Activated T-cell treated with anti-CD3 and anti-CD28 coated beads, Interleukin-2, amount 50 U/mL, for 48 hours (primary cell): ENCODE measurements at regions not wholly inside any gene's neighbourhood (a gene's known extent, or its start where the extent isn't known, plus 50 kb on each side); places are given as distances from the start of the nearest gene placed in this dataset.

ENCODE experiments used
- DNase-seq, 2 experiments: peaks; one replicate each; pipeline ENCODE4 v3.0.0-alpha.2; 2020

- no peak for DNase-seq
These were observed 423.2 kb downstream of the MN1 start for GRCh38 chr22:27378311-27378800.

- DNase-seq: no peak
These were observed 422.6 kb downstream of the MN1 start for GRCh38 chr22:27378995-27379394.

DNA sequence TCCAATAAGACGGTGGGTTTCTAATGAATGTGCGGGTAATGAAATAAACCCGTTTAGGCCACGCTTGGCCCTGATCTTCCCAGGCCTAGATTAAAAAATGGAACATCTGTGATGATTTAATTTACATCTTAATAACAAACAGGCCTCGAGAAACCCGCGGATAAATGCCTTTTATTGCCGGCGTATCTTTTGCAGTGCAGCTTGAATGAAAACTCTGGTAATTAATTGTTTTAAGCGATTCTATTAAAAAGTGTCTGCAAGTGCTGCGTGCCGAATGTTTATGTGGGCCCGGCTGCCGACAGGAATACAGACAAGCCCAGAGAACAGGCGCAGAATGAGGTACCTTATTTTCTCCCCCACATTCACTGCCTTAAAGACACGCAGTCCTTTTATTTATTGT is 420.7 kb downstream of the MN1 start:
- DNase-seq: no peak

DNA sequence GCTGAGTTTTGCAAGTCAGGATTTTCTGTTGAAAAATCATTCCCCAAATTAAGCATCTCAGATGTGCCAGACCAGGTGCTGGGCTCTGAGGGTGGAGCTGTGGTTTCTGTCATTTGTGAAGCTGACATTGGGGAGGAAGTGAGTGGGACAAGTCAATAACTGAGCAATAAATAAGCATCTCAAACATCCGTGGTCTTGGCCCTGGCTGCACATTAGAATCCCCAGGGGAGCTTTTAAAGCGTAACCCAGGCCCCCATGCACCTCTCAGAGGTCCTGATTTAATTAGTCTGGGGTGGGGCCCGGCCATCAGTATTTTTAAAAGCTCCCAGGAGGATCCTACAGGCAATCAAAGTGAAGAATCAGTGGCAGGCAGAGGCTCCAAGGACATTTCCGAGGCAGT is 420.0 kb downstream of the MN1 start:
- no peak for DNase-seq

- no peak for DNase-seq
These were observed 419.4 kb downstream of the MN1 start for GRCh38 chr22:27381960-27382742.

DNA sequence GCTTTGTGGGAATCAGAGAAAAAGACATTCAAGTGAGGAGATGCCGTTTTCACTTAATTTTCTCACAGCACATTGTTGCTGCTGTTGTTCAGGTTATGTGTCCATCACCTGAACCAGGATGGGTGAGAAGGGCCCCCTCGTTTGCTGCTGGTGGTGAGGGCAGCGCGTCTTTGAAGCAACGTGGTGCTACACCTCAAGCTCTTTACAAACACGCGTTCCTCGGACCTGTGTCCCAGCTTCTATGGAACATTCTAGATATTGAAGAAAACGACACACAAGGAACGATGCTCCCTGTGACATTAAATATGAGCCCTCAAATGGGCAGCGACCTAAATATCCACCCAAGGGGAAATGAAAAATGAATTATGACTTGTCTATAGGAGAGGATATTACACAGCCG is 418.6 kb downstream of the MN1 start:
- no peak for DNase-seq

- no peak for DNase-seq
These were observed 417.7 kb downstream of the MN1 start for GRCh38 chr22:27383896-27384295.

DNA sequence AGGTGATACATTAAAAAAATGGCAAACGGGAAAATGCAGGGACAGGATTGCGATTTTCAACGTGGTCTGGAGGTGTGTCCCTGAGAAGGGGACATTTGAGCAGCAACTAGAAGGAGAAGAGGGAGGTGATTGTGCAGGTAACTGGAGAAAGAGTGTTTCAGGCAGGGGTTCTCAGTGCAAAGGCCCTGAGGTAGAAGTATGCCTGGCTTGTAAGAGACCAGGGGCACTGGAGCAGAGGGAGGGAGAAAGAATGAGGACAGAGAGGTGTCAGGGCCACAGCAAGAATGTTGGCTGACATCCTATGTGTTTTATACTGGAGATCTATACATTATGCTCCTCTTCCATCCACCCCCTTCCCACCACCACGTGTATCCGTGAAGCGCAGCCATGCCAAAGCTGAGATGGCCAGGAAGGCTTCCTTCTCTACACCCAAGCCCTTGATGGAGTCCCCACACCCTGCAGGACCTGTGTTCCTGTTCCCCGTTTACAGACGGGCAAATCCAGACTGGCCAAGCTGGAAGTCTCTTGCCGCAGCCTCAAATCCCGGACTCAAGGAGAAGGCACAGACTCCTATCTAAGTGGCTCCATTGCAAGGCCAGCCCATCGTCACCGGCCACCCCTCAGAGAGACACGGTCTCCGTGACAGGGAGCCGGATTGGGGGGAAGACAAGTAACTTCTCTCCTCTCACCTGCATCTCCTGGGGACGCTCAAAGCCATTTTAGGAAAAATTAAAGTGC is 416.1 kb downstream of the MN1 start:
- DNase-seq: no peak

- DNase-seq: no peak
These were observed 415.4 kb downstream of the MN1 start for GRCh38 chr22:27386186-27386585.

GRCh38 chr22:27387561-27387960 is 414.0 kb downstream of the MN1 start:
- no peak for DNase-seq

GRCh38 chr22:27388090-27388600 is 413.4 kb downstream of the MN1 start:
- DNase-seq: no peak

- no peak for DNase-seq
These were observed 411.9 kb downstream of the MN1 start for GRCh38 chr22:27389727-27390075.

DNA sequence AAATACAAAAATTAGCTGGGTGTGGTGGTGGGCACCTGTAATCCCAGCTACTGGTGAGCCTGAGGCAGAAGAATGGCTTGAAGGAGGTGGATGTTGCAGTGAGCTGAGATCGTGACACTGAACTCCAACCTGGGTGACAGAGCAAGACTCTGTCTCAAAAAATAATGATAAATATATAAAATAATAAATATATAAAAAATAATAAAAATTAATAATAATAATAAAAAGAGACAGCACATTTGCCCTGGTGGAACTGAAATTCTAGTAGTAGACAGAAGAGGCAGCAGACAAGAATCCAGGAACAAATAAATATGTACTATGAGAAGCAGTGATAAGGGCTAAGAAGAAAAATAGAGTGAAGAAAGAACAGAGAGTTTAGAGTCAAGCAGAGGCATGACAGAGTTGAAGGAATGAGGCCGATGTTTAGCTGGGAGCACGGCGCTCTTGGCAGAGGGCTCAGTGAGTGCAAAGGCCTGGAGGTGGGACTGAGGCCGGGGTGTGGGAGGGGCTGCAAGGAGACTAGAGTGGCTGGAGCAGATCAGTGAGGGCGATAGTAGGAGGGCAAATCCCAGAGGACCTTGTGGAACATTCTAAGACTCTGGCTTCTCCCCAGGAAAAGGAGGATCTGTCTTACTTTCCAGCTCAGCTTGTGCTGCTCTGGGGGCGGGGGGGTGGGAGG is 410.3 kb downstream of the MN1 start:
- DNase-seq: no peak

DNA sequence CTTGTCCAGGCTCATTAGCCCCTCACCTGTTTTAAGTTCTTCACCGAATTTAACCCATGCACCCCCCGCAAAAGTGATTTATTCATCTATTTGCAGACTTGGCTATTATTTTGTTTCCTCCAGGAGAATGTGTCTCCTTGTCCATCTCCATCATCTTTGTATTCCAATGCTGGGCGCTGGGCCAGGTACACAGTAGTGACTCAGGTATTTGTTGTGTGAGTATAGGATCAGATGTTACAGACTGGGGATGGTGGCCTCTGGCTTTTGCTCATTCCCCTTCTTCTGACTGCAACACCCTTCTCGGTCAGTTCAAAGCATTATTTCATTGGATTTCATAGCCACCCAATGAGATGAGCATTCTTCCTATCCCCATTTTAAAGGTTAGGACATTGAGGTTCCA is 408.2 kb downstream of the MN1 start:
- no peak for DNase-seq

- DNase-seq: no peak
These were observed 406.7 kb downstream of the MN1 start for GRCh38 chr22:27394806-27395404.

GRCh38 chr22:27397036-27397953 is 404.3 kb downstream of the MN1 start:
- no peak for DNase-seq

DNA sequence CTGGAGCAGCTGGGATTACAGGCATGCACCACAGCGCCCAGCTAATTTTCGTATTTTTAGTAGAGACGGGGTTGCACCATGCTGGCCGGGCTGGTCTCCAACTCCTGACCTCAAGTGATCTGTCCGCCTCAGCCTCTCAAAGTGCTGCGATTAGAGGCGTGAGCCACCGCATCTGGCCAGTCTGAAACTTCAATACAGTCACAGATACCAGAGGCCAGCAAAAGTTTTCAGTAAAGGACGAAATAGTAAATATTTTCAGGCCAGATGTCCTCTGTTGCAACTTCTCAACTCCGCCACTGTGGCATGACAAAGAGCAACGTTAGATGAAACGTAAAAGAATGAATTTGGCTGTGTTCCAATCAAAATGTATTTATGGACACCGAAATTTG is 403.6 kb downstream of the MN1 start:
- DNase-seq: no peak

DNA sequence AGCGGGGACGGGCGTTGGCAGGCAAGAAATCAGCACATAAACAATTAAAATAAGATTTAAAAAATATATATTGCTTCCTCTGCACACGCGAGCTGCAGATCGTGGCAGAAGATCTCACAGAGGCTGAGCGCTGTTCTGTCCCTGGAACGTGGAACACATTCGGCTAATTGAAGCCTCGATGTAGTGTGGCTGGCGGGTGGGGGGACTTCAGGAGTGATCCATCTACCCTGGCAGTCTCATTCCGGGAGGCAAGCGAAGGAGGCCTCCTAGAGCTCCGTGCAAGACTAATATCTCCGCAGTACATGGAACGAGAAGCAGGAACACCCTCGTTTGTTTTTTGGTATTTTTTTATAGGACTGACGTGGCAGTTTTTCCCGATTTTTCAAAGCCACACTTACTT is 402.4 kb downstream of the MN1 start:
- no peak for DNase-seq

- DNase-seq: no peak
These were observed 400.7 kb downstream of the MN1 start for GRCh38 chr22:27400811-27401210.

DNA sequence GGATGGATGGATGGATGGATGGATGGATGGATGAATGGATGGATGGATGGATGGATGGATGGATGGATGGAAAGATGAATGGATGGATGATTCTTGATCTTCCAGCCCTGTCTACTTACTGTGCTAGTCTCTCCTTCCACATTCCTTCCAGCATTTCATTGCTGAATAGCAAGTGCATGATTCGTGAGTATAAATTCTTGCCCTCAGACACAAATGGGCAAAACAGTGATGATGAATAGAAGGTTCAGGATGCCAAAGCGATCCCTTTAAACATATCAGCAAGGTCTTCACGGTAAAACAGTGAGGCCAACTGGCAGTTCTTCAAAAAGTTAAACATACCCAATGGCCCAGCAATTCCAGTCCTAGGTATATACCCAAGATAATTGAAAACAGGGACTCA is 400.2 kb downstream of the MN1 start:
- DNase-seq: no peak

DNA sequence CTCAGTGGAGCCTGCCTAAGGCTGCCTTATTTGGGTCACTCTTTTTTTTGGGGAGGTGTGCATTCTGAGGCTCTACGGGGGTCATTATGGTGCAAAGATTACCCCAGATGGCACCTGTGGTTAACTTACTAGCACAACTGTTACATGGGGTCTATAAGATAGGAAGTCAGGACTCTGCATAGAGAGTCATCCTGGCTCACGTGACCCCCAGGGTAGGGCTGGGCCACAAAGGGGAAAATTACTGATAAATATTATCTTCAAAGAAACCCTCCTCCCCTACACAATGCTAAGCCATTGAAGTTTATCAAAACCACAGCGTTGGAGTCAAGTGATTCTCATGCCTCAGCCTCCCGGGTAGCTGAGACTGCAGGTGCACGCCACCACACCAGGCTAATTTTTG is 397.1 kb downstream of the MN1 start:
- no peak for DNase-seq
